ENCODE measurements at regions not wholly inside any gene's neighbourhood (a gene's known extent, or its start where the extent isn't known, plus 50 kb on each side); places are given as distances from the start of the nearest gene placed in this dataset.

GRCh38 chr7:42750172-42750571, 161.7 kb downstream of the C7orf25 start:
- Mint-ChIP-seq H3K4me1 (no peaks in the 10 kb centered on the region), H3K27ac (ENCODE audit: low read depth) (no peak overlapping the region), H3K27me3 (peaks cover 13% of the 10 kb centered on the region), H3K36me3 (ENCODE audit: insufficient read depth) (peaks cover 1% of the 10 kb centered on the region), H3K9me3 (peaks cover 4% of the 10 kb centered on the region), H3K4me3 (no peak overlapping the region)
- ATAC-seq (replicated peaks; ENCODE audit: extremely low read depth, poor library complexity, severe bottlenecking), result no peak
- DNase-seq (ENCODE audit: low spot score in 2 of 2), result no peak

GRCh38 chr7:42747044-42747443, 164.8 kb downstream of the C7orf25 start:
- Mint-ChIP-seq H3K36me3 (ENCODE audit: insufficient read depth) (no peaks in the 10 kb centered on the region), H3K9me3 (peaks cover 4% of the 10 kb centered on the region), H3K4me3 (no peak overlapping the region), H3K27ac (ENCODE audit: low read depth) (no peak overlapping the region), H3K27me3 (no peaks in the 10 kb centered on the region), H3K4me1 (no peaks in the 10 kb centered on the region)
- DNase-seq (ENCODE audit: low spot score in 2 of 2), result no peak
- ATAC-seq (replicated peaks; ENCODE audit: extremely low read depth, poor library complexity, severe bottlenecking), result no peak

- Mint-ChIP-seq H3K9me3 (peaks cover 4% of the 10 kb centered on the region), H3K4me3 (no peak overlapping the region)
- DNase-seq (ENCODE audit: low spot score in 2 of 2), result no peak
Measured at GRCh38 chr7:42746214-42746613, 165.7 kb downstream of the C7orf25 start.

GRCh38 chr7:42745357-42746059, 166.4 kb downstream of the C7orf25 start:
- DNase-seq (ENCODE audit: low spot score in 2 of 2) (no peak), ATAC-seq (replicated peaks; ENCODE audit: extremely low read depth, poor library complexity, severe bottlenecking) (no peak)
- Mint-ChIP-seq H3K36me3 (ENCODE audit: insufficient read depth) (no peaks in the 10 kb centered on the region), H3K4me3 (no peak overlapping the region), H3K27me3 (no peaks in the 10 kb centered on the region), H3K9me3 (peaks cover 4% of the 10 kb centered on the region), H3K4me1 (no peaks in the 10 kb centered on the region), H3K27ac (ENCODE audit: low read depth) (no peak overlapping the region)

More at GRCh38 chr7:42746214-42746613, 165.7 kb downstream of the C7orf25 start:
- Mint-ChIP-seq H3K27me3 (no peaks in the 10 kb centered on the region), H3K27ac (ENCODE audit: low read depth) (no peak overlapping the region), H3K36me3 (ENCODE audit: insufficient read depth) (no peaks in the 10 kb centered on the region), H3K4me1 (no peaks in the 10 kb centered on the region)
- ATAC-seq (replicated peaks; ENCODE audit: extremely low read depth, poor library complexity, severe bottlenecking), result no peak

GRCh38 chr7:42744746-42745145, 167.1 kb downstream of the C7orf25 start:
- H3K9me3 Mint-ChIP-seq, result peaks cover 4% of the 10 kb centered on the region
- no peaks in the 10 kb centered on the region for H3K36me3 Mint-ChIP-seq (ENCODE audit: insufficient read depth)
- no peak overlapping the region for H3K27ac Mint-ChIP-seq (ENCODE audit: low read depth)
- DNase-seq (ENCODE audit: low spot score in 2 of 2) (no peak), ATAC-seq (replicated peaks; ENCODE audit: extremely low read depth, poor library complexity, severe bottlenecking) (no peak)
- no peaks in the 10 kb centered on the region for H3K4me1 Mint-ChIP-seq
- no peaks in the 10 kb centered on the region for H3K27me3 Mint-ChIP-seq
- H3K4me3 Mint-ChIP-seq, result no peak overlapping the region

- ATAC-seq (replicated peaks; ENCODE audit: extremely low read depth, poor library complexity, severe bottlenecking), result no peak
- Mint-ChIP-seq H3K9me3 (no peaks in the 10 kb centered on the region), H3K27ac (ENCODE audit: low read depth) (no peak overlapping the region)
Measured at GRCh38 chr7:42743077-42743858, 168.6 kb downstream of the C7orf25 start.

GRCh38 chr7:42742318-42742717, 169.6 kb downstream of the C7orf25 start:
- no peak overlapping the region for H3K27ac Mint-ChIP-seq (ENCODE audit: low read depth)
- ATAC-seq (replicated peaks; ENCODE audit: extremely low read depth, poor library complexity, severe bottlenecking) (no peak), DNase-seq (ENCODE audit: low spot score in 2 of 2) (no peak)
- no peaks in the 10 kb centered on the region for H3K36me3 Mint-ChIP-seq (ENCODE audit: insufficient read depth)
- H3K4me1 Mint-ChIP-seq, result no peaks in the 10 kb centered on the region
- H3K27me3 Mint-ChIP-seq, result no peaks in the 10 kb centered on the region
- H3K9me3 Mint-ChIP-seq, result no peaks in the 10 kb centered on the region
- H3K4me3 Mint-ChIP-seq, result no peak overlapping the region

More at GRCh38 chr7:42743077-42743858, 168.6 kb downstream of the C7orf25 start:
- DNase-seq (ENCODE audit: low spot score in 2 of 2), result no peak
- H3K4me3 Mint-ChIP-seq, result no peak overlapping the region
- H3K36me3 Mint-ChIP-seq (ENCODE audit: insufficient read depth), result no peaks in the 10 kb centered on the region
- no peaks in the 10 kb centered on the region for H3K27me3 Mint-ChIP-seq
- no peaks in the 10 kb centered on the region for H3K4me1 Mint-ChIP-seq

GRCh38 chr7:42740408-42740807, 171.5 kb downstream of the C7orf25 start:
- ATAC-seq (replicated peaks; ENCODE audit: extremely low read depth, poor library complexity, severe bottlenecking) (no peak), DNase-seq (ENCODE audit: low spot score in 2 of 2) (no peak)
- no peak overlapping the region for H3K27ac Mint-ChIP-seq (ENCODE audit: low read depth)
- no peaks in the 10 kb centered on the region for H3K27me3 Mint-ChIP-seq
- peaks cover 9% of the 10 kb centered on the region for H3K9me3 Mint-ChIP-seq
- no peak overlapping the region for H3K4me3 Mint-ChIP-seq
- no peaks in the 10 kb centered on the region for H3K36me3 Mint-ChIP-seq (ENCODE audit: insufficient read depth)
- H3K4me1 Mint-ChIP-seq, result no peaks in the 10 kb centered on the region

- peaks cover 11% of the 10 kb centered on the region for H3K9me3 Mint-ChIP-seq
- ATAC-seq (replicated peaks; ENCODE audit: extremely low read depth, poor library complexity, severe bottlenecking), result no peak
- no peak overlapping the region for H3K4me3 Mint-ChIP-seq
- DNase-seq (ENCODE audit: low spot score in 2 of 2), result no peak
- H3K4me1 Mint-ChIP-seq, result no peaks in the 10 kb centered on the region
- no peaks in the 10 kb centered on the region for H3K36me3 Mint-ChIP-seq (ENCODE audit: insufficient read depth)
- no peaks in the 10 kb centered on the region for H3K27me3 Mint-ChIP-seq
- H3K27ac Mint-ChIP-seq (ENCODE audit: low read depth), result no peak overlapping the region
Measured at GRCh38 chr7:42739638-42740037, 172.2 kb downstream of the C7orf25 start.

GRCh38 chr7:42736931-42737330, 174.9 kb downstream of the C7orf25 start:
- ATAC-seq (replicated peaks; ENCODE audit: extremely low read depth, poor library complexity, severe bottlenecking) (no peak), DNase-seq (ENCODE audit: low spot score in 2 of 2) (no peak)
- Mint-ChIP-seq H3K9me3 (peaks cover 11% of the 10 kb centered on the region), H3K4me1 (no peaks in the 10 kb centered on the region), H3K27ac (ENCODE audit: low read depth) (no peak overlapping the region), H3K27me3 (peaks cover 10% of the 10 kb centered on the region), H3K4me3 (no peak overlapping the region), H3K36me3 (ENCODE audit: insufficient read depth) (no peaks in the 10 kb centered on the region)

GRCh38 chr7:42735081-42735480, 176.8 kb downstream of the C7orf25 start:
- no peaks in the 10 kb centered on the region for H3K4me1 Mint-ChIP-seq
- H3K27ac Mint-ChIP-seq (ENCODE audit: low read depth), result no peak overlapping the region
- no peak for DNase-seq (ENCODE audit: low spot score in 2 of 2)
- peaks cover 10% of the 10 kb centered on the region for H3K27me3 Mint-ChIP-seq
- H3K4me3 Mint-ChIP-seq, result no peak overlapping the region
- H3K36me3 Mint-ChIP-seq (ENCODE audit: insufficient read depth), result no peaks in the 10 kb centered on the region
- peaks cover 11% of the 10 kb centered on the region for H3K9me3 Mint-ChIP-seq
- no peak for ATAC-seq (replicated peaks; ENCODE audit: extremely low read depth, poor library complexity, severe bottlenecking)

GRCh38 chr7:42734568-42734967, 177.3 kb downstream of the C7orf25 start:
- DNase-seq (ENCODE audit: low spot score in 2 of 2) (no peak), ATAC-seq (replicated peaks; ENCODE audit: extremely low read depth, poor library complexity, severe bottlenecking) (no peak)
- Mint-ChIP-seq H3K27ac (ENCODE audit: low read depth) (no peak overlapping the region), H3K36me3 (ENCODE audit: insufficient read depth) (no peaks in the 10 kb centered on the region), H3K4me3 (no peak overlapping the region), H3K4me1 (no peaks in the 10 kb centered on the region), H3K27me3 (peaks cover 10% of the 10 kb centered on the region), H3K9me3 (peaks cover 11% of the 10 kb centered on the region)

GRCh38 chr7:42733040-42733439, 178.8 kb downstream of the C7orf25 start:
- no peak overlapping the region for H3K4me3 Mint-ChIP-seq
- ATAC-seq (replicated peaks; ENCODE audit: extremely low read depth, poor library complexity, severe bottlenecking) (no peak), DNase-seq (ENCODE audit: low spot score in 2 of 2) (no peak)
- H3K36me3 Mint-ChIP-seq (ENCODE audit: insufficient read depth), result no peaks in the 10 kb centered on the region
- H3K27me3 Mint-ChIP-seq, result peaks cover 10% of the 10 kb centered on the region
- H3K9me3 Mint-ChIP-seq, result peaks cover 11% of the 10 kb centered on the region
- no peak overlapping the region for H3K27ac Mint-ChIP-seq (ENCODE audit: low read depth)
- H3K4me1 Mint-ChIP-seq, result no peaks in the 10 kb centered on the region
